SK-N-SH (cell line): ENCODE measurements at regions not wholly inside any gene's neighbourhood (a gene's known extent, or its start where the extent isn't known, plus 50 kb on each side); places are given as distances from the start of the nearest gene placed in this dataset.

Experiments
- CTCF ChIA-PET: fragments of 300-600, 350-600 bp; formaldehyde crosslinking; extraction: SDS; loops from one replicate; lab custom pipeline; 2021; lab: Yijun Ruan, JAX
- POLR2A ChIA-PET: fragments of 350-600 bp; sonication (Branson Sonifier 250); formaldehyde crosslinking; extraction: SDS; loops from one replicate; lab custom pipeline; 2020; ENCODE audit warnings: antibody characterized with exemption, inconsistent platforms; lab: Yijun Ruan, JAX
- DNase-seq: peaks from one replicate; pipeline ENCODE4 v3.0.0; 2012
- H2AFZ ChIP-seq: fragments of 200-600 bp; sonication (generic); 2 replicates; pipeline ENCODE4 v1.8.1; 2016; ENCODE audit warnings: antibody characterized with exemption, mild to moderate bottlenecking, low read depth
- H3F3A ChIP-seq: fragments of 200-600 bp; sonication (generic); replicated peaks from 2 replicates; pipeline ENCODE3; 2016; ENCODE audit warnings: antibody characterized with exemption, mild to moderate bottlenecking; ENCODE audit not compliant: insufficient read depth
- H3K27ac ChIP-seq, 2 experiments: fragments of 200-500 bp in 1 of 2; fragments of 200-600 bp in 1 of 2; sonication (Bioruptor generic) in 1 of 2; sonication (generic), shearing (Covaris generic) in 1 of 2; 2 replicates each; pipeline versions ENCODE4 v1.5.1 to v1.6.1; 2014 to 2016; ENCODE audit warnings: low read depth in 2 of 2, inconsistent platforms in 1 of 2, low read length in 1 of 2, mild to moderate bottlenecking in 1 of 2, mixed read lengths in 1 of 2
- H3K27me3 ChIP-seq: fragments of 200-600 bp; sonication (generic), shearing (Covaris generic); 2 replicates; pipeline ENCODE4 v1.6.1; 2016; ENCODE audit warnings: mixed run types; ENCODE audit not compliant: insufficient read depth
- H3K36me3 ChIP-seq, 2 experiments: fragments of 200-500 bp in 1 of 2; fragments of 200-600 bp in 1 of 2; sonication (Bioruptor generic) in 1 of 2; sonication (generic) in 1 of 2; replicated peaks in 1 of 2; 2 replicates each; pipeline versions ENCODE3 to v1.5.1; 2014 to 2016; ENCODE audit warnings: low read length in 1 of 2, mild to moderate bottlenecking in 1 of 2; ENCODE audit not compliant: insufficient read depth in 2 of 2, control insufficient read depth in 1 of 2
- H3K4me1 ChIP-seq, 2 experiments: fragments of 200-500 bp in 1 of 2; fragments of 200-600 bp in 1 of 2; sonication (Bioruptor generic) in 1 of 2; sonication (generic), shearing (Covaris generic) in 1 of 2; 2 replicates each; pipeline versions ENCODE4 v1.5.1 to v1.6.1; 2014 to 2016; ENCODE audit warnings: low read depth in 1 of 2, low read length in 1 of 2, mixed run types in 1 of 2; ENCODE audit not compliant: insufficient read depth in 2 of 2, control insufficient read depth in 1 of 2
- H3K4me2 ChIP-seq: fragments of 200-600 bp; sonication (generic), shearing (Covaris generic); 2 replicates; pipeline ENCODE4 v1.6.1; 2017; ENCODE audit warnings: mixed run types
- H3K4me3 ChIP-seq, 2 experiments: fragments of 200-500 bp in 1 of 2; fragments of 200-600 bp in 1 of 2; sonication (Bioruptor generic) in 1 of 2; sonication (generic), shearing (Covaris generic) in 1 of 2; 2 replicates each; pipeline versions ENCODE4 v1.5.1 to v1.8.1; 2014 to 2016; ENCODE audit warnings: low read depth in 2 of 2, inconsistent platforms in 1 of 2, low read length in 1 of 2, mild to moderate bottlenecking in 1 of 2, mixed read lengths in 1 of 2, moderate library complexity in 1 of 2
- H3K79me2 ChIP-seq: fragments of 200-600 bp; sonication (generic); 2 replicates; pipeline ENCODE4 v1.8.1; 2017; ENCODE audit warnings: mild to moderate bottlenecking; ENCODE audit not compliant: insufficient read depth
- H3K9ac ChIP-seq: fragments of 200-600 bp; sonication (generic); 2 replicates; pipeline ENCODE4 v1.6.1; 2017; ENCODE audit warnings: mixed run types
- H3K9me2 ChIP-seq: fragments of 200-600 bp; sonication (generic); 2 replicates; pipeline ENCODE4 v1.6.1; 2017; ENCODE audit warnings: mixed run types
- H3K9me3 ChIP-seq: fragments of 200-600 bp; sonication (generic); 2 replicates; pipeline ENCODE4 v1.6.1; 2017; ENCODE audit warnings: mixed run types, mild to moderate bottlenecking, moderate library complexity
- H4K20me1 ChIP-seq: fragments of 200-600 bp; sonication (generic); 2 replicates; pipeline ENCODE4 v1.6.1; 2017; ENCODE audit warnings: mild to moderate bottlenecking, mixed run types; ENCODE audit not compliant: insufficient read depth
- EZH2phosphoT487 ChIP-seq: fragments of 200-600 bp; sonication (generic); IDR thresholded peaks from 2 replicates; pipeline ENCODE4 v1.6.1; 2017; ENCODE audit warnings: low read depth, mixed run types, mild to moderate bottlenecking, antibody characterized with exemption, moderate library complexity, borderline replicate concordance
- FOXJ3 ChIP-seq: sonication (generic); formaldehyde crosslinking; IDR thresholded peaks from 2 replicates; pipeline ENCODE4 v1.5.1; 2020; ENCODE audit warnings: mild to moderate bottlenecking, missing genetic modification reagents
- FOXM1 ChIP-seq: IDR thresholded peaks from 2 replicates; pipeline ENCODE4 v1.4.0; 2012; ENCODE audit warnings: low read depth, mild to moderate bottlenecking
- JUND ChIP-seq: IDR thresholded peaks from 2 replicates; pipeline ENCODE4 v1.4.0; 2012
- MEF2A ChIP-seq: IDR thresholded peaks from 2 replicates; pipeline ENCODE4 v1.4.0; 2012; ENCODE audit warnings: low read depth, borderline replicate concordance
- MXI1 ChIP-seq: IDR thresholded peaks from 2 replicates; pipeline ENCODE4 v1.6.1; 2012; ENCODE audit warnings: mild to moderate bottlenecking, low read depth, low read length, improper control_type of control experiment
- POLR2AphosphoS5 ChIP-seq: IDR thresholded peaks from 2 replicates; pipeline ENCODE4 v1.6.1; 2012; ENCODE audit warnings: low read depth, low read length
- RAD21 ChIP-seq: IDR thresholded peaks from 2 replicates; pipeline ENCODE4 v1.6.1; 2012; ENCODE audit warnings: mild to moderate bottlenecking, low read length
- RCOR1 ChIP-seq: fragments of 150-350 bp; IDR thresholded peaks from 2 replicates; pipeline ENCODE4 v1.6.1; 2017; ENCODE audit warnings: antibody characterized with exemption, low read length
- RXRA ChIP-seq: IDR thresholded peaks from 2 replicates; pipeline ENCODE4 v1.4.0; 2012; ENCODE audit warnings: low read depth, mild to moderate bottlenecking, borderline replicate concordance
- SIN3A ChIP-seq: IDR thresholded peaks from 2 replicates; pipeline ENCODE4 v1.6.1; 2012; ENCODE audit warnings: low read depth, mild to moderate bottlenecking, low read length, moderate library complexity, borderline replicate concordance
- TAF1 ChIP-seq: IDR thresholded peaks from 2 replicates; pipeline ENCODE4 v1.6.1; 2012; ENCODE audit warnings: low read depth, mild to moderate bottlenecking, low read length, moderate library complexity, borderline replicate concordance
- TCF12 ChIP-seq: IDR thresholded peaks from 2 replicates; pipeline ENCODE4 v1.4.0; 2012
- TEAD4 ChIP-seq: IDR thresholded peaks from 2 replicates; pipeline ENCODE4 v1.4.0; 2012; ENCODE audit warnings: mild to moderate bottlenecking, borderline replicate concordance; ENCODE audit not compliant: insufficient read depth
- YY1 ChIP-seq: IDR thresholded peaks from 2 replicates; pipeline ENCODE4 v1.4.0; 2012; ENCODE audit warnings: low read depth, mild to moderate bottlenecking
- WGBS: methylation state at CpG from one replicate; pipeline ENCODE4 v1.1.6; 2017; ENCODE audit warnings: low lambda C conversion rate; 5-methylcytosine and 5-hydroxymethylcytosine counted together
- TF ChIP-seq, protein P1 (sequence below): fragments of 150-350 bp; IDR thresholded peaks from 2 replicates; pipeline ENCODE4 v1.6.1; 2017; ENCODE audit warnings: antibody characterized with exemption, low read length, low read depth, borderline replicate concordance
- TF ChIP-seq, protein P2 (sequence below): IDR thresholded peaks from 2 replicates; pipeline ENCODE4; 2012
- TF ChIP-seq, protein P3 (sequence below): IDR thresholded peaks from 2 replicates; pipeline ENCODE4 v1.4.0; 2012; ENCODE audit warnings: low read depth
- TF ChIP-seq, protein P4 (sequence below): IDR thresholded peaks from 2 replicates; pipeline ENCODE4 v1.6.1; 2012; ENCODE audit warnings: mild to moderate bottlenecking, low read depth, low read length, moderate library complexity
- TF ChIP-seq, protein P5 (sequence below): IDR thresholded peaks from 2 replicates; pipeline ENCODE4 v1.4.0; 2012; ENCODE audit warnings: low read depth, borderline replicate concordance

DNA sequence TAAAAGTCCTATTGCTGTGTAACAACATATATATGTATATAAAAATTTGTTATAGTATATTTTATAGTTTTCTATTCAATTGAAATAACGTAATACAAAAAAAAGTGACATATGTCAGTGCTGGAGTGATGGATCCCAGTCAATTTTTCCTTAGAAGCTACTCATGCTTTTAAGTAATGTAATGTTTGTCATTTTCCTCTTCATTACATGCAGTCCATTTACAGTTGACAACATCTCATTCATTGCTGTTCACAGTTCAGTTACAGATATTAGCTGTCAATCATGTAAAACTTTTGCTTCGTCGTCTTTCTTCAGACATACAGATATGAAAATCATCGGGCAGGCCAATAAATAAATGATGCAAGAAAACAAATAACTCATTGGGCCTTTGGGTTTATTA is 525.1 kb upstream of the PRR20A start:
- WGBS = 34% methylated on average over 4 of the region's 4 CpGs
- no peak for TF ChIP-seq JUND
- TF ChIP-seq, protein P1, sequence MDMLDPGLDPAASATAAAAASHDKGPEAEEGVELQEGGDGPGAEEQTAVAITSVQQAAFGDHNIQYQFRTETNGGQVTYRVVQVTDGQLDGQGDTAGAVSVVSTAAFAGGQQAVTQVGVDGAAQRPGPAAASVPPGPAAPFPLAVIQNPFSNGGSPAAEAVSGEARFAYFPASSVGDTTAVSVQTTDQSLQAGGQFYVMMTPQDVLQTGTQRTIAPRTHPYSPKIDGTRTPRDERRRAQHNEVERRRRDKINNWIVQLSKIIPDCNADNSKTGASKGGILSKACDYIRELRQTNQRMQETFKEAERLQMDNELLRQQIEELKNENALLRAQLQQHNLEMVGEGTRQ = no peak
- TF ChIP-seq TCF12 = no peak
- TF ChIP-seq FOXJ3 (CRISPR knock-in tag) = no peak
- no peak for TF ChIP-seq POLR2AphosphoS5
- TF ChIP-seq, protein P2, sequence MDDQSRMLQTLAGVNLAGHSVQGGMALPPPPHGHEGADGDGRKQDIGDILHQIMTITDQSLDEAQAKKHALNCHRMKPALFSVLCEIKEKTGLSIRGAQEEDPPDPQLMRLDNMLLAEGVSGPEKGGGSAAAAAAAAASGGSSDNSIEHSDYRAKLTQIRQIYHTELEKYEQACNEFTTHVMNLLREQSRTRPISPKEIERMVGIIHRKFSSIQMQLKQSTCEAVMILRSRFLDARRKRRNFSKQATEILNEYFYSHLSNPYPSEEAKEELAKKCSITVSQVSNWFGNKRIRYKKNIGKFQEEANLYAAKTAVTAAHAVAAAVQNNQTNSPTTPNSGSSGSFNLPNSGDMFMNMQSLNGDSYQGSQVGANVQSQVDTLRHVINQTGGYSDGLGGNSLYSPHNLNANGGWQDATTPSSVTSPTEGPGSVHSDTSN = no peak
- no peak for TF ChIP-seq YY1
- TF ChIP-seq, protein P3, sequence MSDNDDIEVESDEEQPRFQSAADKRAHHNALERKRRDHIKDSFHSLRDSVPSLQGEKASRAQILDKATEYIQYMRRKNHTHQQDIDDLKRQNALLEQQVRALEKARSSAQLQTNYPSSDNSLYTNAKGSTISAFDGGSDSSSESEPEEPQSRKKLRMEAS = no peak
- TF ChIP-seq SIN3A = no peak
- TF ChIP-seq, protein P4, sequence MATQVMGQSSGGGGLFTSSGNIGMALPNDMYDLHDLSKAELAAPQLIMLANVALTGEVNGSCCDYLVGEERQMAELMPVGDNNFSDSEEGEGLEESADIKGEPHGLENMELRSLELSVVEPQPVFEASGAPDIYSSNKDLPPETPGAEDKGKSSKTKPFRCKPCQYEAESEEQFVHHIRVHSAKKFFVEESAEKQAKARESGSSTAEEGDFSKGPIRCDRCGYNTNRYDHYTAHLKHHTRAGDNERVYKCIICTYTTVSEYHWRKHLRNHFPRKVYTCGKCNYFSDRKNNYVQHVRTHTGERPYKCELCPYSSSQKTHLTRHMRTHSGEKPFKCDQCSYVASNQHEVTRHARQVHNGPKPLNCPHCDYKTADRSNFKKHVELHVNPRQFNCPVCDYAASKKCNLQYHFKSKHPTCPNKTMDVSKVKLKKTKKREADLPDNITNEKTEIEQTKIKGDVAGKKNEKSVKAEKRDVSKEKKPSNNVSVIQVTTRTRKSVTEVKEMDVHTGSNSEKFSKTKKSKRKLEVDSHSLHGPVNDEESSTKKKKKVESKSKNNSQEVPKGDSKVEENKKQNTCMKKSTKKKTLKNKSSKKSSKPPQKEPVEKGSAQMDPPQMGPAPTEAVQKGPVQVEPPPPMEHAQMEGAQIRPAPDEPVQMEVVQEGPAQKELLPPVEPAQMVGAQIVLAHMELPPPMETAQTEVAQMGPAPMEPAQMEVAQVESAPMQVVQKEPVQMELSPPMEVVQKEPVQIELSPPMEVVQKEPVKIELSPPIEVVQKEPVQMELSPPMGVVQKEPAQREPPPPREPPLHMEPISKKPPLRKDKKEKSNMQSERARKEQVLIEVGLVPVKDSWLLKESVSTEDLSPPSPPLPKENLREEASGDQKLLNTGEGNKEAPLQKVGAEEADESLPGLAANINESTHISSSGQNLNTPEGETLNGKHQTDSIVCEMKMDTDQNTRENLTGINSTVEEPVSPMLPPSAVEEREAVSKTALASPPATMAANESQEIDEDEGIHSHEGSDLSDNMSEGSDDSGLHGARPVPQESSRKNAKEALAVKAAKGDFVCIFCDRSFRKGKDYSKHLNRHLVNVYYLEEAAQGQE = no peak
- no peak for TF ChIP-seq FOXM1
- TF ChIP-seq EZH2phosphoT487 = no peak
- TF ChIP-seq RXRA = no peak
- H3F3A ChIP-seq = no peaks in the 10 kb centered on the region
- DNase-seq = no peak
- no peaks in the 10 kb centered on the region; the same call in 1 of the 2 replicates for H3K9me3 ChIP-seq
- ChIA-PET POLR2A (no interaction called here), CTCF (no interaction called here)
- H3K27me3 ChIP-seq = no peaks in the 10 kb centered on the region
- H3K36me3 ChIP-seq = no peaks in the 10 kb centered on the region
- no peaks in the 10 kb centered on the region for H3K79me2 ChIP-seq
- H3K9me2 ChIP-seq = no peaks in the 10 kb centered on the region
- no peaks in the 10 kb centered on the region for H4K20me1 ChIP-seq
- H3K9ac ChIP-seq = no peak overlapping the region
- no peak overlapping the region for H3K27ac ChIP-seq
- H3K4me2 ChIP-seq = no peak overlapping the region
- H3K4me3 ChIP-seq = no peak overlapping the region
- no peak overlapping the region for H2AFZ ChIP-seq
- no peaks in the 10 kb centered on the region for H3K4me1 ChIP-seq

DNA sequence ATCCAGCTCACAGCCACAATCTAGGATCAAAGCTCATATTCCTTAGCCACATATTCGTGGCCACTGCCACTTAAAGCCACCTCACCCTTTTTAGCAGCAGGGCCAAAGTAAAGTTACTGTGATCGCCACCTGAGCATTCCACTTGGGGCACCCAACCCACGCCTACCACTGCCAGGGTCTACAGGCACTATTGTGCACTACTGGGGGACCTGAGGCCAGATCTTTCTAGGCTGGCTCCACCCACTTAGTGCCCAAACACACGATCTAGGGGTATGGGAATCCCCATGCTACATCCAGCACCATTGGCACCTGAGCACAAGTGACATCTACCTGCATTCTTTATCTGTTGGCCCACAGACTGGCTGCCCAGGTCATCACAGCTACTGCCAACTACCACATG is 517.9 kb upstream of the PRR20A start:
- H3F3A ChIP-seq = no peaks in the 10 kb centered on the region
- no peak overlapping the region for H2AFZ ChIP-seq
- no peaks in the 10 kb centered on the region for H4K20me1 ChIP-seq
- H3K27ac ChIP-seq = no peak overlapping the region
- no peak overlapping the region for H3K4me3 ChIP-seq
- POLR2A ChIA-PET = no interaction called here
- no peak overlapping the region for H3K9ac ChIP-seq
- H3K4me1 ChIP-seq = no peaks in the 10 kb centered on the region
- 0% methylated on average over 2 of the region's 4 CpGs for WGBS
- H3K36me3 ChIP-seq = no peaks in the 10 kb centered on the region
- H3K4me2 ChIP-seq = no peak overlapping the region
- CTCF ChIA-PET = no interaction called here
- H3K27me3 ChIP-seq = no peaks in the 10 kb centered on the region
- DNase-seq = no peak
- no peaks in the 10 kb centered on the region for H3K79me2 ChIP-seq
- H3K9me2 ChIP-seq = peaks cover 5% of the 10 kb centered on the region; the same call in 1 of the 2 replicates
- H3K9me3 ChIP-seq = no peaks in the 10 kb centered on the region; the same call in none of the 2 replicates
- TF ChIP-seq SIN3A (no peak), MEF2A (no peak), TAF1 (no peak), RAD21 (no peak), MXI1 (no peak), EZH2phosphoT487 (no peak), RCOR1 (no peak), FOXJ3 (CRISPR knock-in tag) (no peak), TEAD4 (no peak), RXRA (no peak), YY1 (no peak)
- TF ChIP-seq, protein P5, sequence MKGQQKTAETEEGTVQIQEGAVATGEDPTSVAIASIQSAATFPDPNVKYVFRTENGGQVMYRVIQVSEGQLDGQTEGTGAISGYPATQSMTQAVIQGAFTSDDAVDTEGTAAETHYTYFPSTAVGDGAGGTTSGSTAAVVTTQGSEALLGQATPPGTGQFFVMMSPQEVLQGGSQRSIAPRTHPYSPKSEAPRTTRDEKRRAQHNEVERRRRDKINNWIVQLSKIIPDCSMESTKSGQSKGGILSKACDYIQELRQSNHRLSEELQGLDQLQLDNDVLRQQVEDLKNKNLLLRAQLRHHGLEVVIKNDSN = no peak
- TF ChIP-seq, protein P2 = no peak
